ENCODE measurements at regions not wholly inside any gene's neighbourhood (a gene's known extent, or its start where the extent isn't known, plus 50 kb on each side); places are given as distances from the start of the nearest gene placed in this dataset.
"Not testable (repeated sequence)": the region's sequence is repeated elsewhere in the genome, so short reads cannot be mapped to it uniquely, and the experiment has no call there.

DNA sequence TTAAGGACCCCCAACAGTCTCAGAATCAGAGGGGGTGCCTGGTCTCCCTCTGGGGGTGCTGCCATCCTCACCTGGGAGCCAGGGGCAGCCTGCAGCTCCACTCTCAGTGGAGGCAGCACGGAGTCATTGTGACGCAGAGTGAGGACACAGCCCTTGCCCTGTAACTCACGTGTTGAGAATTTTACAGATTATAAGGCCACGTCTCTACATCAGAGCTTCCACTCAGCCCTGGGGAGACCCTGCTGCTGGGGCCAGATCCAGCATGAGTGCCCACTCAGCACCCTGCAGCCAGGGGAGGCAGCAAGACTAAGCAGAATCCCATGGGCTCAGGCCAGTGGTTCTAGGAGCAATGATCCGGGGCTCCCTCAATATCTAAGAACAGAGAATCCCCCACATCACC is 137.4 kb upstream of the AFDN start:
- no peaks in the 10 kb centered on the region for H3K36me3 ChIP-seq (ENCODE audit: control insufficient read depth in 2 of 2, insufficient read depth in 1 of 2, low read length in 2 of 2)
- ChIA-PET POLR2A (no interaction called here), CTCF (interaction anchor here (0.6 to 0.8 kb wide), 2 partner anchors 36 to 100 kb away, joined by 3 to 4 read pairs; no protein-coding TSS in a partner anchor)
- H3K4me1 ChIP-seq (ENCODE audit: control insufficient read depth, insufficient read depth, low read length) = no peaks in the 10 kb centered on the region
- no peak for TF ChIP-seq ZNF366 (tag by site-specific recombination; conservative IDR thresholded peaks at IDR 0.05)
- TF ChIP-seq ZNF19 (tag by site-specific recombination; IDR thresholded peaks at IDR 0.05; ENCODE audit: low read depth) = no peak
- TF ChIP-seq ZFP41 (tag by site-specific recombination; IDR thresholded peaks at IDR 0.05; ENCODE audit: borderline replicate concordance) = no peak
- no peak for TF ChIP-seq KLF8 (tag by site-specific recombination; IDR thresholded peaks at IDR 0.05)
- no peak for TF ChIP-seq ZNF626 (tag by site-specific recombination; IDR thresholded peaks at IDR 0.05)
- TF ChIP-seq ZNF704 (tag by site-specific recombination; IDR thresholded peaks at IDR 0.05) = no peak
- no peak for TF ChIP-seq HOXA7 (CRISPR knock-in tag; IDR thresholded peaks at IDR 0.05; ENCODE audit: borderline replicate concordance)
- TF ChIP-seq, protein P1, sequence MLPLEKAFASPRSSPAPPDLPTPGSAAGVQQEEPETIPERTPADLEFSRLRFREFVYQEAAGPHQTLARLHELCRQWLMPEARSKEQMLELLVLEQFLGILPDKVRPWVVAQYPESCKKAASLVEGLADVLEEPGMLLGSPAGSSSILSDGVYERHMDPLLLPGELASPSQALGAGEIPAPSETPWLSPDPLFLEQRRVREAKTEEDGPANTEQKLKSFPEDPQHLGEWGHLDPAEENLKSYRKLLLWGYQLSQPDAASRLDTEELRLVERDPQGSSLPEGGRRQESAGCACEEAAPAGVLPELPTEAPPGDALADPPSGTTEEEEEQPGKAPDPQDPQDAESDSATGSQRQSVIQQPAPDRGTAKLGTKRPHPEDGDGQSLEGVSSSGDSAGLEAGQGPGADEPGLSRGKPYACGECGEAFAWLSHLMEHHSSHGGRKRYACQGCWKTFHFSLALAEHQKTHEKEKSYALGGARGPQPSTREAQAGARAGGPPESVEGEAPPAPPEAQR (tag by site-specific recombination; IDR thresholded peaks at IDR 0.05) = no peak
- TF ChIP-seq, protein P2, sequence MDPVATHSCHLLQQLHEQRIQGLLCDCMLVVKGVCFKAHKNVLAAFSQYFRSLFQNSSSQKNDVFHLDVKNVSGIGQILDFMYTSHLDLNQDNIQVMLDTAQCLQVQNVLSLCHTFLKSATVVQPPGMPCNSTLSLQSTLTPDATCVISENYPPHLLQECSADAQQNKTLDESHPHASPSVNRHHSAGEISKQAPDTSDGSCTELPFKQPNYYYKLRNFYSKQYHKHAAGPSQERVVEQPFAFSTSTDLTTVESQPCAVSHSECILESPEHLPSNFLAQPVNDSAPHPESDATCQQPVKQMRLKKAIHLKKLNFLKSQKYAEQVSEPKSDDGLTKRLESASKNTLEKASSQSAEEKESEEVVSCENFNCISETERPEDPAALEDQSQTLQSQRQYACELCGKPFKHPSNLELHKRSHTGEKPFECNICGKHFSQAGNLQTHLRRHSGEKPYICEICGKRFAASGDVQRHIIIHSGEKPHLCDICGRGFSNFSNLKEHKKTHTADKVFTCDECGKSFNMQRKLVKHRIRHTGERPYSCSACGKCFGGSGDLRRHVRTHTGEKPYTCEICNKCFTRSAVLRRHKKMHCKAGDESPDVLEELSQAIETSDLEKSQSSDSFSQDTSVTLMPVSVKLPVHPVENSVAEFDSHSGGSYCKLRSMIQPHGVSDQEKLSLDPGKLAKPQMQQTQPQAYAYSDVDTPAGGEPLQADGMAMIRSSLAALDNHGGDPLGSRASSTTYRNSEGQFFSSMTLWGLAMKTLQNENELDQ (tag by site-specific recombination; IDR thresholded peaks at IDR 0.05; ENCODE audit: low read depth) = no peak
- TF ChIP-seq, protein P3, sequence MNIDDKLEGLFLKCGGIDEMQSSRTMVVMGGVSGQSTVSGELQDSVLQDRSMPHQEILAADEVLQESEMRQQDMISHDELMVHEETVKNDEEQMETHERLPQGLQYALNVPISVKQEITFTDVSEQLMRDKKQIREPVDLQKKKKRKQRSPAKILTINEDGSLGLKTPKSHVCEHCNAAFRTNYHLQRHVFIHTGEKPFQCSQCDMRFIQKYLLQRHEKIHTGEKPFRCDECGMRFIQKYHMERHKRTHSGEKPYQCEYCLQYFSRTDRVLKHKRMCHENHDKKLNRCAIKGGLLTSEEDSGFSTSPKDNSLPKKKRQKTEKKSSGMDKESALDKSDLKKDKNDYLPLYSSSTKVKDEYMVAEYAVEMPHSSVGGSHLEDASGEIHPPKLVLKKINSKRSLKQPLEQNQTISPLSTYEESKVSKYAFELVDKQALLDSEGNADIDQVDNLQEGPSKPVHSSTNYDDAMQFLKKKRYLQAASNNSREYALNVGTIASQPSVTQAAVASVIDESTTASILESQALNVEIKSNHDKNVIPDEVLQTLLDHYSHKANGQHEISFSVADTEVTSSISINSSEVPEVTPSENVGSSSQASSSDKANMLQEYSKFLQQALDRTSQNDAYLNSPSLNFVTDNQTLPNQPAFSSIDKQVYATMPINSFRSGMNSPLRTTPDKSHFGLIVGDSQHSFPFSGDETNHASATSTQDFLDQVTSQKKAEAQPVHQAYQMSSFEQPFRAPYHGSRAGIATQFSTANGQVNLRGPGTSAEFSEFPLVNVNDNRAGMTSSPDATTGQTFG (tag by site-specific recombination; IDR thresholded peaks at IDR 0.05; ENCODE audit: borderline replicate concordance) = no peak
- TF ChIP-seq PRDM1 (tag by site-specific recombination; IDR thresholded peaks at IDR 0.05) = no peak
- no peaks in the 10 kb centered on the region for H3K9me3 ChIP-seq (ENCODE audit: control insufficient read depth, insufficient read depth, low read depth, low read length)
- no peak overlapping the region for H3K27ac ChIP-seq (ENCODE audit: extremely low read depth, low read depth, low read length)
- no peak overlapping the region for H3K4me3 ChIP-seq (ENCODE audit: low read depth, low read length)

DNA sequence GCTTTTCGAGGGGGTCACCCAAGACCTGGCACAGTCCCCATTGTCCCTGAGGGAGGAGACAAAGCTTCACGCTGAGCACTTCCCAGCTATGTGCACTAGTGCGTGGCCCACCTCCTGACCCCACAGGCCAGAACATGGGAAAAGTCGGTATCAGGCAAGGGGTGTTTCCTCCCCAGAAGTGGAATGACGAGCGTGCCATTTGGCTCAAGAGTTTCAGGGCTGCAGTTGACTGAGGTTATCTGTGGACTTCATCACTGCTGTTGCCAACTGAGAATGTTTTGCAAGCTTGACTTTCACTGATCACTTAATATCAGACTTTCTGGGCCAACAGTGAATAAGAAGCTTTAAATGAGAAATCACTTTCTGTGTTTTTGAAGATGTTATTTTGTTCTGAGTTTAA is 137.0 kb upstream of the AFDN start:
- ChIA-PET POLR2A (no interaction called here), CTCF (interaction anchor here (0.6 to 0.8 kb wide), 2 partner anchors 36 to 100 kb away, joined by 3 to 4 read pairs; no protein-coding TSS in a partner anchor)
- Histone ChIP-seq H3K4me3 (ENCODE audit: low read depth, low read length) (no peak overlapping the region), H3K36me3 (ENCODE audit: control insufficient read depth in 2 of 2, insufficient read depth in 1 of 2, low read length in 2 of 2) (no peaks in the 10 kb centered on the region), H3K9me3 (ENCODE audit: control insufficient read depth, insufficient read depth, low read depth, low read length) (no peaks in the 10 kb centered on the region), H3K4me1 (ENCODE audit: control insufficient read depth, insufficient read depth, low read length) (no peaks in the 10 kb centered on the region), H3K27ac (ENCODE audit: extremely low read depth, low read depth, low read length) (no peak overlapping the region)
- TF ChIP-seq ZNF138 (tag by site-specific recombination; IDR thresholded peaks at IDR 0.05; ENCODE audit: borderline replicate concordance) (no peak), ZNF677 (tag by site-specific recombination; IDR thresholded peaks at IDR 0.05) (no peak), ZNF626 (tag by site-specific recombination; IDR thresholded peaks at IDR 0.05) (no peak), PRDM2 (tag by site-specific recombination; IDR thresholded peaks at IDR 0.05; ENCODE audit: borderline replicate concordance) (no peak)

DNA sequence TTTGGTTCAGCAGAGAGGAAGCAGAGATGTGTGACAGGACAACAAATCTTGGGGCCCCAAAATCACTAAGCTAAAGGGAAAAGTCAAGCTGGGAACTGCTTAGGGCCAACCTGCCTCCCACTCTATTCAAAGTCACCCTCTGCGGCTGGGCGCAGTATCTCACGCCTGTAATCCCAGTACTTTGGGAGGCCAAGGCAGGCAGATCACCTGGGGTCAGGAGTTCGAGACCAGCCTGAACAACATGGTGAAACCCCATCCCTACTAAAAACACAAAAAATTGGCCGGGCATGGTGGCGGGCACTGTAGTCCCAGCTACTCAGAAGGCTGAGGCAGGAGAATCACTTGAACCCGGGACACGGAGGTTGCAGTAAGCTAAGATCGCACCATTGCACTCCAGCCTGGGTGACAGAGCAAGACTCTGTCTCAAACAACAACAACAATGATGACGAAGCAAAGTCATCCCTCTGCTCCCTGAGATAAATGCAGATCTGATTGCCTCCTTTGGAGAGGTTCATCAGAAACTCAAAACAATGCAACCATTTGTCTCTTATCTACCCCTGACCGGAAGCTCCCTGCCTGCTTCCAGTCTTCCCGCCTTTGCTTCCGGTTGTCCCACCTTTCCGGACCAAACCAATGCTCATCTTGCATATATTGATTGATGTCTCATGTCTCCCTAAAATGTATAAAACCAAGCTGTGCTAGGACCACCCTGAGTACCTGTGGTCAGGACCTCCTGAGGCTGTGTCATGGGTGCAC is 136.4 kb upstream of the AFDN start:
- POLR2A ChIA-PET; H3K9me3 ChIP-seq (ENCODE audit: control insufficient read depth, insufficient read depth, low read depth, low read length); H3K4me1 ChIP-seq (ENCODE audit: control insufficient read depth, insufficient read depth, low read length); H3K36me3 ChIP-seq (ENCODE audit: control insufficient read depth in 2 of 2, insufficient read depth in 1 of 2, low read length in 2 of 2); H3K4me3 ChIP-seq (ENCODE audit: low read depth, low read length); H3K27ac ChIP-seq (ENCODE audit: extremely low read depth, low read depth, low read length): not testable (repeated sequence)
- CTCF ChIA-PET = interaction anchor here (0.8 to 1.4 kb wide), 3 partner anchors 13 to 277 kb away, joined by 3 to 4 read pairs (median 3); no protein-coding TSS in a partner anchor
